GM12891 (cell line): ENCODE measurements at regions not wholly inside any gene's neighbourhood (a gene's known extent, or its start where the extent isn't known, plus 50 kb on each side); places are given as distances from the start of the nearest gene placed in this dataset.
A peak's percentile ranks its signal among the peaks of the same experiment; 100 is the strongest.

Experiments
- DNase-seq: peaks from one replicate; pipeline ENCODE4 v3.0.0; 2011; ENCODE audit warnings: low spot score; ENCODE audit not compliant: insufficient read length
- FAIRE-seq: peaks from 2 replicates; lab custom pipeline; 2011; peaks lifted over from hg19 to GRCh38; lab: Jason Lieb, UNC
- PAX5 ChIP-seq: IDR thresholded peaks from 2 replicates; pipeline ENCODE4 v1.6.1; 2011; ENCODE audit warnings: low read length, moderate library complexity, mild to moderate bottlenecking; ENCODE audit not compliant: insufficient read depth, severe bottlenecking
- POLR2A ChIP-seq: IDR thresholded peaks from 2 replicates; pipeline ENCODE4 v1.6.1; 2011; ENCODE audit warnings: low read depth, low read length, control low read depth
- POLR2AphosphoS5 ChIP-seq: IDR thresholded peaks from 2 replicates; pipeline ENCODE4 v1.6.1; 2011; ENCODE audit warnings: low read depth, low read length, control low read depth
- POU2F2 ChIP-seq: IDR thresholded peaks from 2 replicates; pipeline ENCODE4 v1.6.1; 2011; ENCODE audit warnings: low read depth, mild to moderate bottlenecking, control low read depth, low read length, moderate library complexity
- SPI1 ChIP-seq: IDR thresholded peaks from 2 replicates; pipeline ENCODE4 v1.6.1; 2011; ENCODE audit warnings: low read depth, low read length, control low read depth
- TAF1 ChIP-seq: IDR thresholded peaks from 2 replicates; pipeline ENCODE4 v1.6.1; 2011; ENCODE audit warnings: low read depth, low read length, control low read depth

GRCh38 chr11:32026766-32027165 is 64.1 kb upstream of the RCN1 start:
- FAIRE-seq (no peak), DNase-seq (no peak)
- TF ChIP-seq PAX5, result no peak
- TF ChIP-seq POU2F2, result no peak
- TF ChIP-seq POLR2A, result no peak
- TF ChIP-seq TAF1, result no peak
- TF ChIP-seq SPI1, result no peak
- TF ChIP-seq POLR2AphosphoS5, result no peak

- no peak for DNase-seq
- FAIRE-seq, result no peak
- no peak for TF ChIP-seq PAX5
- no peak for TF ChIP-seq POLR2A
- no peak for TF ChIP-seq POLR2AphosphoS5
- no peak for TF ChIP-seq TAF1
- TF ChIP-seq SPI1, result no peak
- TF ChIP-seq POU2F2, result no peak
These were observed 65.9 kb upstream of the RCN1 start for GRCh38 chr11:32024948-32025347.

GRCh38 chr11:32023370-32024305 is 67.2 kb upstream of the RCN1 start:
- DNase-seq (no peak), FAIRE-seq (no peak)
- TF ChIP-seq PAX5, result no peak
- TF ChIP-seq SPI1, result no peak

- TF ChIP-seq POLR2AphosphoS5 (no peak), SPI1 (no peak), POU2F2 (no peak), POLR2A (no peak), PAX5 (no peak), TAF1 (no peak)
- FAIRE-seq, result no peak
- no peak for DNase-seq
These were observed 72.2 kb upstream of the RCN1 start for GRCh38 chr11:32018672-32019071.

DNA sequence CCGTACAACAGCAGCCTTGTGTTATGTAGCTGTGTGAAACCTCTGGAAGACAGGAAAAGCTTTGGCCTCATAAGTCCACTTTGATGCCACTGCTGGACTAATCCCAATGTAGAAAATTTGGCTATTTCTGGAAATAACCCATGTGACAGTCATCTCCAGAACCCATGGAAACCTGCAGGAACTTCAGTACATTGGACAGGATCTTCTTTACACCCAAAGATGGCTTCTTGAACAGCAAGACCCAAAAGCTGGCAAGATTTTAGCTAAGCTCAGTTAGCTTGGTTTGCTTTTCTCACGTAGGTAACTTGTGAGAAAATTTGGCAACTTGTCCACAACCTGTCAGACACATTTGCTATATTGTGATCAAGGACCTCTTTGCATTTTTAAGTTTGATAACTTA is 74.8 kb upstream of the RCN1 start:
- TF ChIP-seq PAX5, result no peak
- TF ChIP-seq POLR2AphosphoS5, result no peak
- no peak for TF ChIP-seq POU2F2
- no peak for TF ChIP-seq SPI1
- TF ChIP-seq TAF1, result no peak
- no peak for TF ChIP-seq POLR2A
- FAIRE-seq, result no peak
- no peak for DNase-seq

- DNase-seq (no peak), FAIRE-seq (no peak)
- TF ChIP-seq SPI1, result no peak
- TF ChIP-seq PAX5, result no peak
- no peak for TF ChIP-seq POLR2A
- no peak for TF ChIP-seq TAF1
These were observed 75.4 kb upstream of the RCN1 start for GRCh38 chr11:32015427-32015826.

DNA sequence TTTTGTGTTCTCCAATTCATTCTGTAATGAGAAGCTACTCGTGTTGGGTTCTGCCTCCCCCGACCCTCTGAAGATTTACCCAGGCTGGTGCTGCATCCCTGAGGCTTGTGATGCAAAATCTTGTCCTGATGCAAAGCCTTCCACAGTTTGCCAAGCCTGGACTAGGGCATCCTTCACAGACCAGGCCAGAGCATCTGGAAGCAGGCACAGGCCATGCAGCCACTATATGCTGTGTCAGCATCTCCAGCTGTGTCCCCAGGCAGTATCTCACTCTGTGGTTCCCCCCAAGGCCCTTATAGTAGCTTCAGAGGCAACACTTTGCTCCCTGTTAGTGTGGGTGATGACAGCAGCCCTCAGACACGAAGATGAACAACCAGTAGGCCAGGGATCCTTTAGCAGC is 77.3 kb upstream of the RCN1 start:
- TF ChIP-seq TAF1, result no peak
- no peak for FAIRE-seq
- DNase-seq, result no peak

DNA sequence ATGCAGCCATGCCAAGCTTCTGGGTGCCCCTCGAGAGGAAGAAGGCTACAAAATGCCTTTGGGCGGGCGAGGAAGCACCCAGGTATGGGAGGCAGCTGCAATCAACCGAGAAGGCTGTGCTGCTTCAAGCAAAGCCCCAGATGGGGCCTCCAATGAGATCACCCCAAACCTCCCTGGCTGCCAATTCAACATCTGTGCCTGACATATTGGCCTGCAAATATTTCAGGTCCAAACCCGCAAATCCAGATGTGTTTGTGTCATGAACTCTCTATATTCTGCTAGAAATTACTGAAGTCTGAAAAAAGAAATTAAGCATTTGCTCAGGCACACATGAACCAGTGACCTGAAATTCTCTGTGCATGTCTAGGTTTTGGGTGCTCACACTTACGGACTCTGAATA is 78.8 kb upstream of the RCN1 start:
- DNase-seq, result no peak
- FAIRE-seq, result no peak
- TF ChIP-seq POLR2AphosphoS5 (no peak), SPI1 (no peak), TAF1 (no peak), POLR2A (no peak), POU2F2 (no peak), PAX5 (no peak)

DNA sequence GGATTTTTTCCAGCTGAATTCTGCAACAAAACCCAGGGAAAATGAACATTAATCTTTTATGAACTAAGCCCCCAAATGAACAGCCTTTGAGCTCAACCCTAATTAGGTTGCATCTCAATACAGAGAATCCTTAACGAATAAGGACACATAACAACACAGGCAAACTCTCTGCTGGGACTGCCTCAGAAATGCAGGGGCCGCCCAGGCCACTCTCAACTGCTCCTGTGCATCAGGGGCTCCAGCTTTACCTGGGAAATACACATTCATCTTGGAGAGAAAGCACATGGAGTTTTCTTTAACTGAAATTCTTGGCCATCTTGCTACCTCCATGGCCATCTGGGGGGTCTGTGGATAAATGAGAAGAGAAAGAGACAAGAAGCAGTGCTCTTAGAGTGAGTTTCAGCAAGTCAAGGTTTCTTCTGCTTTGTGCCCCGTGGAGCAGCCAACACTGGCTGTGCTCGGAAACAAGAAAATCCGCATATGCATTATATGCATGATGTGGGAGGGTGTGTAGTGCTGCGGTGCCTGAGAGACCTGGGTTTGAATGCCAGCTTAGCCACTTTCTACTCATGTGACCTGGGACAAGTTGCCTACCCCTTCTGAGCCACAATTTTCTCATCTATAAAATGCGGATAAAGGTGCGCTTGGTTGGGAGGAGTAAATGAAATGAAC is 81.9 kb upstream of the RCN1 start:
- no peak for TF ChIP-seq POU2F2
- no peak for TF ChIP-seq PAX5
- TF ChIP-seq SPI1, result no peak
- TF ChIP-seq TAF1, result no peak
- no peak for TF ChIP-seq POLR2AphosphoS5
- TF ChIP-seq POLR2A, result no peak
- FAIRE-seq, result no peak

GRCh38 chr11:32006799-32007388 is 84.0 kb upstream of the RCN1 start:
- TF ChIP-seq PAX5 (no peak), TAF1 (no peak), POU2F2 (no peak), SPI1 (no peak), POLR2A (no peak), POLR2AphosphoS5 (no peak)
- FAIRE-seq (peak; percentile 68), DNase-seq (peak; percentile 23)

More for the DNA sequence above, 81.9 kb upstream of the RCN1 start:
- DNase-seq, result no peak
